ENCODE measurements at regions not wholly inside any gene's neighbourhood (a gene's known extent, or its start where the extent isn't known, plus 50 kb on each side); places are given as distances from the start of the nearest gene placed in this dataset.

DNA sequence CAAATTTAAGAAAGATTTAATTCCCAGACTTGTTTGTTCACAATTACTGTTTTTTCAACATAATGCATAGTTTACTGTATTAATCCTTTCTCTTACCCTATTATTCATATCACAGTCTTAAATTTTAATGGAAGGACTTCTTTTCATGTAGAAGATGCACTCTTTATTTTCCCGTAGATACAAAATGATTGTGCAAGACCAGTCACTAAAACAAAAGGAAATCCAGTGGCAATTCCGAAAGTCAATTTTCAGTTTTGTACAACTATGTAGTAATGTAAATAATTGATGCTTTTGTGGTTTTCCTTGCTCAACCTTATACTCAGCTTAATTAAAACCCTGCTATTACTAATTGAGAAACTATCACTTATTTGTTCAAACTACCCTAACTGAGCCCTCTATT lies 361.5 kb upstream of the PTCHD4 start:
- Histone ChIP-seq H2AFZ (ENCODE audit: control insufficient read depth, low read length) (no peak overlapping the region), H4K20me1 (ENCODE audit: control insufficient read depth, extremely low read depth, insufficient read depth, low read length) (no peaks in the 10 kb centered on the region), H3K4me1 (ENCODE audit: control insufficient read depth, extremely low read depth, insufficient read depth, low read length) (peaks cover 23% of the 10 kb centered on the region), H3K4me3 (ENCODE audit: control insufficient read depth in 2 of 3, extremely low read depth in 1 of 3, insufficient read depth in 2 of 3, low read depth in 1 of 3, low read length in 3 of 3) (no peak overlapping the region), H3K4me2 (ENCODE audit: control insufficient read depth, extremely low read depth, insufficient read depth, low read depth, low read length) (no peak overlapping the region), H3K9me3 (ENCODE audit: control insufficient read depth, low read depth, low read length) (no peaks in the 10 kb centered on the region), H3K9me1 (ENCODE audit: control insufficient read depth, extremely low read depth, insufficient read depth, low read length) (no peaks in the 10 kb centered on the region), H3K27ac (ENCODE audit: control insufficient read depth, insufficient read depth, low read length) (no peak overlapping the region), H3K9ac (ENCODE audit: control insufficient read depth, extremely low read depth, insufficient read depth, low read length) (no peak overlapping the region), H3K27me3 (ENCODE audit: control insufficient read depth, extremely low read depth, insufficient read depth, low read length) (no peaks in the 10 kb centered on the region), H3K79me2 (ENCODE audit: control insufficient read depth, insufficient read depth, low read length) (no peaks in the 10 kb centered on the region), H3K36me3 (ENCODE audit: control insufficient read depth in 2 of 2, extremely low read depth in 1 of 2, insufficient read depth in 2 of 2, low read length in 2 of 2) (no peaks in the 10 kb centered on the region)
- dilution Hi-C loops (cut with MboI; ENCODE audit: extremely low pct_ligation_motif_present, low sequenced_read_pairs) = no loop called here
- DNase-seq (ENCODE audit: low read depth, low spot score) (no peak), FAIRE-seq (no peak)
- TF ChIP-seq, protein P1, sequence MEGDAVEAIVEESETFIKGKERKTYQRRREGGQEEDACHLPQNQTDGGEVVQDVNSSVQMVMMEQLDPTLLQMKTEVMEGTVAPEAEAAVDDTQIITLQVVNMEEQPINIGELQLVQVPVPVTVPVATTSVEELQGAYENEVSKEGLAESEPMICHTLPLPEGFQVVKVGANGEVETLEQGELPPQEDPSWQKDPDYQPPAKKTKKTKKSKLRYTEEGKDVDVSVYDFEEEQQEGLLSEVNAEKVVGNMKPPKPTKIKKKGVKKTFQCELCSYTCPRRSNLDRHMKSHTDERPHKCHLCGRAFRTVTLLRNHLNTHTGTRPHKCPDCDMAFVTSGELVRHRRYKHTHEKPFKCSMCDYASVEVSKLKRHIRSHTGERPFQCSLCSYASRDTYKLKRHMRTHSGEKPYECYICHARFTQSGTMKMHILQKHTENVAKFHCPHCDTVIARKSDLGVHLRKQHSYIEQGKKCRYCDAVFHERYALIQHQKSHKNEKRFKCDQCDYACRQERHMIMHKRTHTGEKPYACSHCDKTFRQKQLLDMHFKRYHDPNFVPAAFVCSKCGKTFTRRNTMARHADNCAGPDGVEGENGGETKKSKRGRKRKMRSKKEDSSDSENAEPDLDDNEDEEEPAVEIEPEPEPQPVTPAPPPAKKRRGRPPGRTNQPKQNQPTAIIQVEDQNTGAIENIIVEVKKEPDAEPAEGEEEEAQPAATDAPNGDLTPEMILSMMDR (optimal IDR thresholded peaks at IDR 0.05 in 1 of 3, IDR thresholded peaks at IDR 0.05 in 1 of 3, conservative IDR thresholded peaks at IDR 0.05 in 1 of 3; ENCODE audit: extremely low read depth in 1 of 3, insufficient read depth in 2 of 3, low read length in 3 of 3) = no peak
- TF ChIP-seq EZH2 (IDR thresholded peaks at IDR 0.05; ENCODE audit: low read length) = no peak

DNA sequence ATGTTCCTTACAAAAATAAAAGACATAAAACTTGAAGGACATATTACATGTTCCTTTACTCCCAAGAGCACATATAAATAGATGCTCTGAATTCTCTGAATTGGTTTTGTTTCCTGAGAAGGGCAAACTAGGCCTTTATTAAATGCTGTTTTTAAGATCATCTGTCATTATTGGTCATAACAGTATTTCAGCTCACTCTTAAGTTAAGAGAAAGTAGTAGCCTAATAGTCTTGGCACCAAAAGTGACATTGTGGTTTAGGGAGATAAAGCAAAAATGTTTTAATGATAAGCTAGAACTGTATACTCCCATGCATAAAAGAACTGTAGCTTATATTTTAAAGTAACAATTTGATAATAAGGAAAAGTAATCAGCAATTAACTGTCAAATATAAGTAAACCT lies 361.1 kb upstream of the PTCHD4 start:
- TF ChIP-seq, protein P1 (optimal IDR thresholded peaks at IDR 0.05 in 1 of 3, IDR thresholded peaks at IDR 0.05 in 1 of 3, conservative IDR thresholded peaks at IDR 0.05 in 1 of 3; ENCODE audit: extremely low read depth in 1 of 3, insufficient read depth in 2 of 3, low read length in 3 of 3) = no peak
- TF ChIP-seq EZH2 (IDR thresholded peaks at IDR 0.05; ENCODE audit: low read length) = no peak
- FAIRE-seq (no peak), DNase-seq (ENCODE audit: low read depth, low spot score) (no peak)
- dilution Hi-C loops (cut with MboI; ENCODE audit: extremely low pct_ligation_motif_present, low sequenced_read_pairs) = no loop called here
- no peaks in the 10 kb centered on the region for H3K79me2 ChIP-seq (ENCODE audit: control insufficient read depth, insufficient read depth, low read length)
- H3K36me3 ChIP-seq (ENCODE audit: control insufficient read depth in 2 of 2, extremely low read depth in 1 of 2, insufficient read depth in 2 of 2, low read length in 2 of 2) = no peaks in the 10 kb centered on the region
- H3K4me3 ChIP-seq (ENCODE audit: control insufficient read depth in 2 of 3, extremely low read depth in 1 of 3, insufficient read depth in 2 of 3, low read depth in 1 of 3, low read length in 3 of 3) = no peak overlapping the region
- no peaks in the 10 kb centered on the region for H4K20me1 ChIP-seq (ENCODE audit: control insufficient read depth, extremely low read depth, insufficient read depth, low read length)
- H3K4me1 ChIP-seq (ENCODE audit: control insufficient read depth, extremely low read depth, insufficient read depth, low read length) = peaks cover 23% of the 10 kb centered on the region
- H3K27ac ChIP-seq (ENCODE audit: control insufficient read depth, insufficient read depth, low read length) = no peak overlapping the region
- H3K9me3 ChIP-seq (ENCODE audit: control insufficient read depth, low read depth, low read length) = no peaks in the 10 kb centered on the region
- H3K27me3 ChIP-seq (ENCODE audit: control insufficient read depth, extremely low read depth, insufficient read depth, low read length) = no peaks in the 10 kb centered on the region
- no peak overlapping the region for H3K4me2 ChIP-seq (ENCODE audit: control insufficient read depth, extremely low read depth, insufficient read depth, low read depth, low read length)
- no peak overlapping the region for H2AFZ ChIP-seq (ENCODE audit: control insufficient read depth, low read length)
- no peak overlapping the region for H3K9ac ChIP-seq (ENCODE audit: control insufficient read depth, extremely low read depth, insufficient read depth, low read length)
- H3K9me1 ChIP-seq (ENCODE audit: control insufficient read depth, extremely low read depth, insufficient read depth, low read length) = no peaks in the 10 kb centered on the region

Measured in keratinocyte (primary cell).